Smooth muscle cell (in vitro differentiated cells): ENCODE measurements at regions not wholly inside any gene's neighbourhood (a gene's known extent, or its start where the extent isn't known, plus 50 kb on each side); places are given as distances from the start of the nearest gene placed in this dataset.

ENCODE experiments used
- DNase-seq: peaks from one replicate; lab custom pipeline; 2025; ENCODE audit not compliant: unreplicated experiment; lab: John Stamatoyannopoulos, UW
- H2AFZ ChIP-seq: fragments of 200-600 bp; sonication (generic); 2 replicates; pipeline ENCODE4 v1.6.0; 2016; ENCODE audit warnings: antibody characterized with exemption, low read depth, mild to moderate bottlenecking
- H3F3A ChIP-seq: fragments of 200-600 bp; sonication (generic); 2 replicates; pipeline ENCODE4 v1.6.0; 2017; ENCODE audit warnings: antibody characterized with exemption, low read depth
- H3K27ac ChIP-seq: fragments of 200-600 bp; sonication (generic); 2 replicates; pipeline ENCODE4 v1.5.1; 2016; ENCODE audit warnings: low read depth, mild to moderate bottlenecking
- H3K27me3 ChIP-seq: fragments of 200-600 bp; sonication (generic); 2 replicates; pipeline ENCODE4 v1.6.1; 2016; ENCODE audit warnings: low read depth, mild to moderate bottlenecking
- H3K36me3 ChIP-seq: fragments of 200-600 bp; sonication (generic); 2 replicates; pipeline ENCODE4 v1.5.1; 2016; ENCODE audit warnings: low read depth
- H3K4me1 ChIP-seq: fragments of 200-600 bp; sonication (generic); 2 replicates; pipeline ENCODE4 v1.5.1; 2016; ENCODE audit warnings: low read depth
- H3K4me2 ChIP-seq: fragments of 200-600 bp; sonication (generic); 2 replicates; pipeline ENCODE4 v1.6.0; 2016; ENCODE audit warnings: mild to moderate bottlenecking
- H3K4me3 ChIP-seq: fragments of 200-600 bp; sonication (generic); 2 replicates; pipeline ENCODE4 v1.5.1; 2016; ENCODE audit warnings: mild to moderate bottlenecking
- H3K79me2 ChIP-seq: fragments of 200-600 bp; sonication (generic); 2 replicates; pipeline ENCODE4 v1.6.0; 2016; ENCODE audit warnings: low read depth, mild to moderate bottlenecking
- H3K9ac ChIP-seq: fragments of 200-600 bp; sonication (generic); 2 replicates; pipeline ENCODE4 v1.6.0; 2016; ENCODE audit warnings: low read depth
- H3K9me3 ChIP-seq: fragments of 200-600 bp; sonication (generic); replicated peaks from 2 replicates; pipeline ENCODE4 v1.5.1; 2016; ENCODE audit warnings: low read depth
- H4K20me1 ChIP-seq: fragments of 200-600 bp; sonication (generic); 2 replicates; pipeline ENCODE4 v1.6.0; 2016; ENCODE audit warnings: low read depth
- WGBS: methylation state at CpG from one replicate; pipeline ENCODE4 v1.1.7; 2016; ENCODE audit warnings: low lambda C conversion rate; 5-methylcytosine and 5-hydroxymethylcytosine counted together
- TF ChIP-seq, protein P1 (sequence below): fragments of 200-600 bp; sonication (generic); IDR thresholded peaks from 2 replicates; pipeline ENCODE4 v1.5.1; 2017; ENCODE audit warnings: borderline replicate concordance, mild to moderate bottlenecking, antibody characterized with exemption; ENCODE audit not compliant: insufficient read depth, poor library complexity, severe bottlenecking

DNA sequence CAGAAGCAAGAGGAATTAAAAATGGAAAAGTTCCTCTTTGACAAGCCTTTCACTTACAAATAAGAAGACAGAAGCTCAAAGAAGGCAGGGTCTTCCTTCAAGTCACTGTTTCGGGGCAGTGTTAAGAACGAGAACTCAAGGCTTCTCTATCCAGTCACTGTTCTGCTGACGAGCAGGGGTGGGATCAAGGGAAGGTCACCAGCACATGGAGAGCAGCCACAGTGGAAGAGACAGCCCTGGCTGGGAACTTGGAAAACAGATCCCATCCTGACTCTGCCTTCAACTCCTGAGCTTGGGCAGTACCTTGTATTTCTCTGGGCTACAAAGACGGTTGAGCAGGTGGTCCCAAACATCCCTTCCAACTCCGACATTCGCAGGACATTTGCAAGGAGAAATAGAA is 111.5 kb upstream of the LPP start:
- 87% methylated on average over 6 of the region's 6 CpGs for WGBS
- Histone ChIP-seq H3K9me3 (no peaks in the 10 kb centered on the region), H3K4me2 (no peak overlapping the region), H3K4me1 (peaks cover 7% of the 10 kb centered on the region), H3F3A (no peaks in the 10 kb centered on the region), H3K4me3 (no peak overlapping the region), H3K27ac (no peak overlapping the region), H4K20me1 (no peaks in the 10 kb centered on the region), H3K27me3 (no peaks in the 10 kb centered on the region), H2AFZ (no peak overlapping the region), H3K9ac (no peak overlapping the region), H3K36me3 (no peaks in the 10 kb centered on the region), H3K79me2 (no peaks in the 10 kb centered on the region)
- DNase-seq, result no peak
- TF ChIP-seq, protein P1, sequence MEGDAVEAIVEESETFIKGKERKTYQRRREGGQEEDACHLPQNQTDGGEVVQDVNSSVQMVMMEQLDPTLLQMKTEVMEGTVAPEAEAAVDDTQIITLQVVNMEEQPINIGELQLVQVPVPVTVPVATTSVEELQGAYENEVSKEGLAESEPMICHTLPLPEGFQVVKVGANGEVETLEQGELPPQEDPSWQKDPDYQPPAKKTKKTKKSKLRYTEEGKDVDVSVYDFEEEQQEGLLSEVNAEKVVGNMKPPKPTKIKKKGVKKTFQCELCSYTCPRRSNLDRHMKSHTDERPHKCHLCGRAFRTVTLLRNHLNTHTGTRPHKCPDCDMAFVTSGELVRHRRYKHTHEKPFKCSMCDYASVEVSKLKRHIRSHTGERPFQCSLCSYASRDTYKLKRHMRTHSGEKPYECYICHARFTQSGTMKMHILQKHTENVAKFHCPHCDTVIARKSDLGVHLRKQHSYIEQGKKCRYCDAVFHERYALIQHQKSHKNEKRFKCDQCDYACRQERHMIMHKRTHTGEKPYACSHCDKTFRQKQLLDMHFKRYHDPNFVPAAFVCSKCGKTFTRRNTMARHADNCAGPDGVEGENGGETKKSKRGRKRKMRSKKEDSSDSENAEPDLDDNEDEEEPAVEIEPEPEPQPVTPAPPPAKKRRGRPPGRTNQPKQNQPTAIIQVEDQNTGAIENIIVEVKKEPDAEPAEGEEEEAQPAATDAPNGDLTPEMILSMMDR, result no peak

DNA sequence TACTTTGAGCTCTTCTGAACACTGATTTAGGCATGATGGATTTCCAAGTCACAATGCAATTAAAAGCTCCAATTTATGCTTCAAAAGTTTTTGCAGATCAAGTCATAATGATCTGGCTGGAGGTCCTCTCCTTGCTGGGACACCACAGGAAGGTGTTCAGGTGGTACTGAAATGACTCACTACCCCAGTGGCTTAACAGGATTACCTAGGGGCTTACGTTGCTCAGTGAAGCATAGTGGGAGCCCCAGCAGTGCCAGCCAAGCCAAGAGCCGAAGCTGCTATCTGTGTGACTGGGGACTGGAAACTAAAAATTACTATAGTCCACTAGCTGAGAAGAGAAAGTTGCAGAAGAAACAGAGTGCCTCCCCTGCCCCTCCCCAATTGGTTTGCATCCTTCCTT is 110.1 kb upstream of the LPP start:
- Histone ChIP-seq H3F3A (no peaks in the 10 kb centered on the region), H3K4me2 (no peak overlapping the region), H3K79me2 (no peaks in the 10 kb centered on the region), H3K36me3 (no peaks in the 10 kb centered on the region), H3K27me3 (no peaks in the 10 kb centered on the region), H3K9ac (no peak overlapping the region), H2AFZ (no peak overlapping the region), H3K4me1 (peaks cover 7% of the 10 kb centered on the region), H3K9me3 (no peaks in the 10 kb centered on the region), H4K20me1 (no peaks in the 10 kb centered on the region), H3K4me3 (no peak overlapping the region), H3K27ac (no peak overlapping the region)
- 71% methylated on average over 2 of the region's 2 CpGs for WGBS
- TF ChIP-seq, protein P1, result no peak
- DNase-seq, result no peak

DNA sequence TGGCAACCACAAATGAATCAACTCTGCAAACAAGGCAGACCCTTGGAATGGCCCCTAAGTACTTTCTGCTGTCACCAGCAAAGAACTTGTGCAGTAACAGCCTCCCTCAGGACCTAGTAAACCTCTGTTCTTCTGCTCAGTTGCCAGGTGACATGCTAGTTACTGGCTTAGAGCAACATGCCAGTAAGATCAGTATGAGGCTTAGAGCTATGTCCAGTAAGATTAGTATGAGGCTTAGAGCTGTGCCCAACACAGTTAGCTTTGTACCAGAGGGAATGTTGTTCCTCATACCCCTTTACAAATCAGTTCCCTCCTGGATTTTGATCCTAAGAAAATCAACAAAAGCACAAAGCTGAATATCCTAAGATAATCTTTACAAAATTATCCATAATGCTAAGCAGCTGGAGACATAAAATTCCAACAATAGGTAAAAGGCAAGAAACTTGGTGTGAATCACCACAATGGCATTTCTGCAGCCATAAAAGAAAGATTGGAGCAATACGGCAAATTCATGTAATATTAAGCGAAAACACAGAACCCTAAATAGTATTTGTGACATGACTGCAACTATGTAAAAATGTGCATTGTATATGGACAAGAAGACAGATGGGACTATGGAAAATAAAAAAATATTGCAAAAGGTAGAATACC is 107.3 kb upstream of the LPP start:
- Histone ChIP-seq H3K9me3 (no peaks in the 10 kb centered on the region), H3K27ac (no peak overlapping the region), H3K4me2 (peak overlapping the region; percentile 48), H3K4me3 (no peak overlapping the region), H3K9ac (no peak overlapping the region), H4K20me1 (no peaks in the 10 kb centered on the region), H3F3A (no peaks in the 10 kb centered on the region), H3K4me1 (peaks cover 10% of the 10 kb centered on the region), H2AFZ (no peak overlapping the region), H3K27me3 (no peaks in the 10 kb centered on the region), H3K36me3 (no peaks in the 10 kb centered on the region), H3K79me2 (no peaks in the 10 kb centered on the region)
- TF ChIP-seq, protein P1, result no peak
- DNase-seq, result no peak
- WGBS, result 53% methylated on average over 2 of the region's 2 CpGs

DNA sequence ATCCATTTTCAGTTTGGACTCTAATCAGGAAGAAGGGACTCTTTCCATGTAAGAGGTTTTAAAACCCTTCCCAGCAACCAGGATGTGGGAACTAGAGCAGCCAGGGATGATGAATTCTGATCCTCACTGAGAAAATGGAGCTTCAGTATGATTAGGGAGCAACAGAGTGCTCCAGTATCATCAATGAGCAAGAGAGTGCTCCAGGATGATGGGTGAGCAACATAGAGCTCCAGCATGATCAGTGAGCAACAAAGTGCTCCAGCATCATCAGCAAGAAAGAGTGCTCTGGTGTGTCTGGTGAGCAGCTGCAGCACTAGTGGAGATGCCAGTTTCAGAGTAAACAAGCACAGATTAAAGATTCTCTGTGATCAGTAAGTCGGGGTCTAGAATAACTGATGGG is 106.4 kb upstream of the LPP start:
- no peak for DNase-seq
- 90% methylated on average over 1 of the region's 1 CpG for WGBS
- Histone ChIP-seq H3K4me3 (no peak overlapping the region), H4K20me1 (no peaks in the 10 kb centered on the region), H3K4me2 (no peak overlapping the region), H3K27ac (no peak overlapping the region), H3K9me3 (no peaks in the 10 kb centered on the region), H3K79me2 (no peaks in the 10 kb centered on the region), H3K36me3 (no peaks in the 10 kb centered on the region), H2AFZ (no peak overlapping the region), H3K9ac (no peak overlapping the region), H3F3A (no peaks in the 10 kb centered on the region), H3K4me1 (peaks cover 19% of the 10 kb centered on the region), H3K27me3 (no peaks in the 10 kb centered on the region)
- TF ChIP-seq, protein P1, result no peak
